Right atrium auricular region (tissue), 2 donors: ENCODE measurements at regions not wholly inside any gene's neighbourhood (a gene's known extent, or its start where the extent isn't known, plus 50 kb on each side); places are given as distances from the start of the nearest gene placed in this dataset.

ENCODE experiments used
- DNase-seq: peaks from one replicate; pipeline ENCODE4 v3.0.0-alpha.2; 2019; ENCODE audit warnings: low spot score
- H3K27ac ChIP-seq, 2 donors: fragments of 200-600 bp; sonication (generic); 1 replicate in 1 of 2; 2 replicates in 1 of 2; pipeline ENCODE4 v1.5.1; 2016 to 2019
- H3K27me3 ChIP-seq, 2 donors: fragments of 200-600 bp; sonication (generic); one replicate each; pipeline versions ENCODE4 v1.5.1 to v1.6.0; 2017 to 2019
- H3K36me3 ChIP-seq: fragments of 200-600 bp; sonication (generic); one replicate; pipeline ENCODE4 v1.5.1; 2016
- H3K4me1 ChIP-seq, 2 donors: fragments of 200-600 bp; sonication (generic); one replicate each; pipeline versions ENCODE4 v1.5.1 to v1.6.0; 2017 to 2019
- H3K4me3 ChIP-seq, 2 donors: fragments of 200-600 bp; sonication (generic); 1 replicate in 1 of 2; 2 replicates in 1 of 2; pipeline ENCODE4 v1.5.1; 2017 to 2019; ENCODE audit warnings: mild to moderate bottlenecking in 1 of 2, moderate library complexity in 1 of 2
- H3K9me3 ChIP-seq, 2 donors: fragments of 200-600 bp; sonication (generic); one replicate each; pipeline ENCODE4 v1.5.1; 2019
- TF ChIP-seq, protein P1 (sequence below), 2 donors: fragments of 200-600 bp; sonication (generic); IDR thresholded peaks; one replicate each; pipeline ENCODE4 v1.5.1; 2019; ENCODE audit warnings: antibody characterized with exemption in 2 of 2

DNA sequence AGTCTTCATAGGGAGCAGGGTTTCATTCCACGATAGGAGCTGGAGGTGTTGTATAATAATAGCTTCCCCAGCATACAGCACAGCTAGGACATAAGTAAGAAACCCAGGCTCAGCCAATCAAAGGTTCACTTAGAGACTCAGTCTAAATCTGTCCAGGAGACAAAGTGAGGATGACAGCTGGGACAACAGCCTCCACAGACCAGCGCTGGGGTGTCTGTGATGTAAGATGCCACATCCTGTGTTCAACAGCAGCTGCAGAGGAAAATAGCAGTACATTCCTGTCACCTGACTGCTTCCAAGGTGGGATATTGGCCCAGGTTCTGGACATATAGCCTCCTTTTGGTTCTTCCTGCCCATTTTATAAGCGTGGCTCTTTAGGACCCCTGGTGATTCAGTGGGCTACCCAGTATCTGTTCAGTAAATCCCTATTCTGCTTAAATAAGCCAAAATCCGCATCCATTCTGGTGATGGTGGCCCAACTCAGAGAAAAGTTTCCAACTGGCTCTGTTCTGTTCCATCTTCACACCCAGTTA lies 176.8 kb upstream of the SYT6 start:
- Histone ChIP-seq H3K27me3 (no peaks in the 10 kb centered on the region), H3K36me3 (no peaks in the 10 kb centered on the region), H3K4me3 (no peak overlapping the region), H3K4me1 (no peaks in the 10 kb centered on the region), H3K9me3 (no peaks in the 10 kb centered on the region), H3K27ac (no peak overlapping the region)
- TF ChIP-seq, protein P1, sequence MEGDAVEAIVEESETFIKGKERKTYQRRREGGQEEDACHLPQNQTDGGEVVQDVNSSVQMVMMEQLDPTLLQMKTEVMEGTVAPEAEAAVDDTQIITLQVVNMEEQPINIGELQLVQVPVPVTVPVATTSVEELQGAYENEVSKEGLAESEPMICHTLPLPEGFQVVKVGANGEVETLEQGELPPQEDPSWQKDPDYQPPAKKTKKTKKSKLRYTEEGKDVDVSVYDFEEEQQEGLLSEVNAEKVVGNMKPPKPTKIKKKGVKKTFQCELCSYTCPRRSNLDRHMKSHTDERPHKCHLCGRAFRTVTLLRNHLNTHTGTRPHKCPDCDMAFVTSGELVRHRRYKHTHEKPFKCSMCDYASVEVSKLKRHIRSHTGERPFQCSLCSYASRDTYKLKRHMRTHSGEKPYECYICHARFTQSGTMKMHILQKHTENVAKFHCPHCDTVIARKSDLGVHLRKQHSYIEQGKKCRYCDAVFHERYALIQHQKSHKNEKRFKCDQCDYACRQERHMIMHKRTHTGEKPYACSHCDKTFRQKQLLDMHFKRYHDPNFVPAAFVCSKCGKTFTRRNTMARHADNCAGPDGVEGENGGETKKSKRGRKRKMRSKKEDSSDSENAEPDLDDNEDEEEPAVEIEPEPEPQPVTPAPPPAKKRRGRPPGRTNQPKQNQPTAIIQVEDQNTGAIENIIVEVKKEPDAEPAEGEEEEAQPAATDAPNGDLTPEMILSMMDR (IDR thresholded peaks at IDR 0.05): no peak
- no peak for DNase-seq

GRCh38 chr1:114328361-114328904 lies 174.8 kb upstream of the SYT6 start:
- H3K9me3 ChIP-seq: no peaks in the 10 kb centered on the region
- no peak overlapping the region for H3K4me3 ChIP-seq
- no peak for DNase-seq
- TF ChIP-seq, protein P1 (IDR thresholded peaks at IDR 0.05): no peak
- H3K27ac ChIP-seq: no peak overlapping the region
- H3K36me3 ChIP-seq: no peaks in the 10 kb centered on the region
- no peaks in the 10 kb centered on the region for H3K27me3 ChIP-seq
- H3K4me1 ChIP-seq: no peaks in the 10 kb centered on the region

GRCh38 chr1:114324662-114324965 lies 170.9 kb upstream of the SYT6 start:
- no peak for DNase-seq
- no peaks in the 10 kb centered on the region for H3K36me3 ChIP-seq
- TF ChIP-seq, protein P1 (IDR thresholded peaks at IDR 0.05): no peak

GRCh38 chr1:114323959-114324661 lies 170.4 kb upstream of the SYT6 start:
- no peaks in the 10 kb centered on the region for H3K4me1 ChIP-seq
- no peak overlapping the region for H3K27ac ChIP-seq
- no peaks in the 10 kb centered on the region for H3K36me3 ChIP-seq
- TF ChIP-seq, protein P1 (IDR thresholded peaks at IDR 0.05): no peak
- H3K4me3 ChIP-seq: no peak overlapping the region
- DNase-seq: no peak
- no peaks in the 10 kb centered on the region for H3K27me3 ChIP-seq
- H3K9me3 ChIP-seq: no peaks in the 10 kb centered on the region

More at GRCh38 chr1:114324662-114324965, 170.9 kb upstream of the SYT6 start:
- no peaks in the 10 kb centered on the region for H3K9me3 ChIP-seq
- no peak overlapping the region for H3K4me3 ChIP-seq
- H3K27ac ChIP-seq: no peak overlapping the region
- no peaks in the 10 kb centered on the region for H3K4me1 ChIP-seq
- H3K27me3 ChIP-seq: no peaks in the 10 kb centered on the region

DNA sequence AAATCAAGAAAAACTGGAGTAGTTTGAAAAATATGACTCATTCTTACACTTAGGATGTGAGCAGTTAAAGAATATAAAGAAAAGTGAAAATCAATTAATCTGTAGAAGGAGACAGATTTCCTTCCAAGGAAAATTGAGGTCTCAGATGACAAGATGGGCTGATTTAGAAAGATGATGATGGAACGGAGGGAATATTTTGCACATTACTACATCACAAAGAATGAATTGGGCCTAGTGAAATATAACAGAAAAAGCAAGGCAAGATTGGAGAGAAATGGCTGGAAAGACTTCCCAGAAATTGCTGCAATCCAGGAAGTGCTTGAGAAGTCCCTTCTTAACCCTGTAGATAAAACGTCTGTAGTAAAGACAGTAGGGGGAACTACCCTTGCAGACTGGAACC lies 169.1 kb upstream of the SYT6 start:
- Histone ChIP-seq H3K27ac (no peak overlapping the region), H3K27me3 (no peaks in the 10 kb centered on the region), H3K9me3 (no peaks in the 10 kb centered on the region), H3K4me3 (no peak overlapping the region), H3K36me3 (no peaks in the 10 kb centered on the region), H3K4me1 (no peaks in the 10 kb centered on the region)
- DNase-seq: no peak
- TF ChIP-seq, protein P1 (IDR thresholded peaks at IDR 0.05): no peak
